ENCODE measurements at regions not wholly inside any gene's neighbourhood (a gene's known extent, or its start where the extent isn't known, plus 50 kb on each side); places are given as distances from the start of the nearest gene placed in this dataset.

DNA sequence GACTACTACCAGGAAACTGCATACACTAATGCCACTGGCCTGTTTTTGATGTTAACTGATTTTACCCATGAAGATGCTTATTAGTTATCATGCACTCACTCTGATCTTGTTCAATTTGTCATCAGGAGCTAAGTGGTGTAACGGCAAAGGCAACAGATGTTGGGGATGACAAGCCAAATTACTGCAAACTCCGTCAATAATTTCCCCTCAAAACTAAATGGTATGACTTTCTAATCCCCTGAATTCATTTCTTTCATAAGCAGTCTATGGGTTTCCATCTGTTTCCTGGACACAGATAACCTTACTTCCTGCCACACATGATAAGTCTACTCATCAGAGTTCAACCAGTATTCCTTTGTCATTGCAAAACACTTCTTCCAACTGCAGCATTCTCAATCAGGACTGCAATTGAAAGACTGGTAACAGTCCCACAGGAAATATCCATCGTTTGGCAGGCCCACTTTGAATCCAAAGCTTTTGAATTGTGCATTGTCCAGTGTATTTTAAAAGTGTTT, 96.2 kb upstream of the SMC2 start:
- no peak for DNase-seq
- intact Hi-C loops (cut with DNase I) = no loop called here

DNA sequence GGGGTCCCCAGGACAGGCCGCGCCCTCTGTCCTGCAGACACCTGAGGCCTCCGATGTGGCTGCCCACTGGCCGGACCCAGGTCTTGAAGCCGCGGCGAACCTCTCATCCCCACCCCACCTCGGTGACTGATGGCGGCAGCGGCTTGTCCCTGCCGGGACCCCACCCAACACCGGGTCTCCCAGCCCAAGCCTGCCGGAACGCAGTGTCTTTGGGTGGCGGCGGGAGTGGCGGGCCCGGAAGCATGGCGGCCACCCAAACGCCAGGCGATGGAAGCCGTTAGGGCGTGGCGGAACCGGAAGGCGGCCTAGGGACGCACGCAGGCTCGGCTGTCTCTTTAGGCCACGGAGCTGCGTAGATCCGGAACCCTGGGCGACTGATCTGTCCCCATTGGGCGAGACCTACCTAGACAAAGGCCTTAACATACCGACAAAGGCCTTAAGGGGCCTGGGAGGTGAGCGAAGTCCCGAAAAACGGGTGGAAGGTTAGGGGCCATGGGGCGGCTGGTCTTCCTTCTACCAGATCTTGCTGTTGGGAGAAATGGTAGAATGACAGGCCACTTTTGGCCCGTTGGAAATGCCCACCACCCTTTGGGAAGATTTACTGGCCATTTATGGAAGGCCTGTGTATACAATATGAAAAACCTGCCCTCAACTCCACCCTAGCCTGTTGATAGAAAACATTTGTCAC, 94.6 kb upstream of the SMC2 start:
- DNase-seq = peak in 3 of 10 donors; percentile 54 to 83 (median 66)
- intact Hi-C loops (cut with DNase I) = no loop called here

DNA sequence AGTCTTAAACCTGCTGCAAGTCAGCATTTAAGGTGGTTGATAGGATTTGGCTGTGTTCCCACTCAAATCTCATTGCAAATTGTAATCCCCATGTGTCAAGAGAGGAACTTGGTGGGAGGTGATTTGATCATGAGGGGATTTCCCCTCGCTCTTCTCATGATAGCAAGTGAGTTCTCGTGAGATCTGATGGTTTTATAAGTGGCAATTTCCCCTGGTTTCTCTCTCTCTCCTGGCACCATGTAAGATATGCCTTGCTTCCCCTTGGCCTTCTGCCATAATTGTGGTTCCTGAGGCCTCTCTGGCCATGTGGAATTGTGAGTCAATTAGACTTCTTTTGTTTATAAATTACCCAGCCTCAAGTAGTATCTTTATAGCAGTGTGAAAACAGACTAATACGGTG, 84.3 kb upstream of the SMC2 start:
- intact Hi-C loops (cut with DNase I) = no loop called here
- no peak for DNase-seq

DNA sequence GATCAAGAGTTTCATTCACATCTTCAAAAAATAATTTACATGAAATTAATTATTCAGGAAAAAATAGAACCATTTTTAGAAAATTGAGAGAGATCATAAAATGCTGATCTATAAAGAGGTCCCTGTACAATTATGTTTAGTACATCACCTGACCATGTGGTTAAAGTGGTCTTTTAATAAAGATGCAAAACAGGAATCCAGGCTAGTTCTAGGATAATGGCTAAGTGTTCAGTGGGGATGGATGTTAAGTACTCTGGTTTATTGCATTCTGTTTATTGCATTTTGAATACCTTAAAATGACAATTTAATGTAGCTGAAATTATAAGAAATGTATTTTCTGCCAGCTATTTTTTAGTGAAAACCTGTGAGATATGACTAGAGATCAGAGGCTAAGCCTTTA, 72.0 kb upstream of the SMC2 start:
- DNase-seq = no peak
- intact Hi-C loops (cut with DNase I) = no loop called here

DNA sequence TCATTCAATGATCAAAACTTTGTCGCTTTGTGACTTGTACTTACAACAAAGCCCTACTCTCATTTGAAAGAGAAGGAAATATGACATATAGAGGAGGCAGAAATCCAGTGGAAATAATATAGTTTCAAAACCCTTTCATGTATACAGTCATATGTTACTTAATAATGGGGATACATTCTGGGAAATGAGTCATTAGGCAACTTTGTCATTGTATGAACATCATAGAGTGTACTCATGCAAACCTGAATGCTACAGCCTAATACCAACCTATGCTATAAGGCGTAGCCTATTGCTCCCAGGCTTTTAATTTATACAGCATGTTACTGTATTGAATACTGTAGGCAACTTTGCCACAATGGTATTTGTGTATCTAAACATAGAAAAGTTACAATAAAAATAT, 69.0 kb upstream of the SMC2 start:
- no peak for DNase-seq
- intact Hi-C loops (cut with DNase I) = no loop called here

DNA sequence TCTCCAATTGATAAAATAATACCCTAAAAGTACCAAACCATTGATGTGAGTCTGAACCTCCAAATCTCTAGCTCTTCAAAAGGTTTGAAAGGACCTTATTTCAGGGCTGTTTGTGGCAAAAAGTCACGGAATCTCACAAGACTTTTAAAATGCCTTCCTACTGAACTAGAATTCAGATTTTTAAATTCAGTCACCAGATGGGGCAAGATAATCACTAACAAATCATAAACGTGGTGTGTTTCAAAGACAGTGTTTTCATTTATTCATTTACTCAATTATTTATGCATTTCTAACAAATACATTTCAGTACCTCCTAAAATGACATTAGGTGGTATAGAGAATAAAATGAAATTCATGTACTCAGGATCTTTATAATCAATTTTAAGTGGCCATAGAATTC, 68.2 kb upstream of the SMC2 start:
- intact Hi-C loops (cut with DNase I) = no loop called here

DNA sequence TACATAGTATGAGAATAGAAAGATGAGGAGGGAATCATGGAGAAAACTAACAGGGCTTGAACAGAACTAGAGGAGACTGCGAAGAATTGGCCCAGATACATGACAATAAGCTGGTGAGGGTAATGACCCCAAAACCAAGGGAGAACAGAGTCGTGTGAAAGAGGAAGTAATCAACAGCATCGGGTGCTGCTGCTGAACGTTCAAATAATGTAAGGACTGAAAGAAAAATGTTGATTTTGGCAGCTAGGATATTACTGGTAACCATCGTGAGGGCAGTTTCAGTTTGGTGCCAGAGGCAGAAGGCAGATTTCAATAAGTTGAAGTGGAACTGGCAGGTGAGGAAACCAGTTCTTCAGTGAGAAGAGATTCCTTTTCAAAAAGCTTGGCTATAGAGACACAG, 66.8 kb upstream of the SMC2 start:
- DNase-seq = no peak
- intact Hi-C loops (cut with DNase I) = no loop called here

More for the DNA sequence above, 68.2 kb upstream of the SMC2 start:
- DNase-seq = no peak

DNA sequence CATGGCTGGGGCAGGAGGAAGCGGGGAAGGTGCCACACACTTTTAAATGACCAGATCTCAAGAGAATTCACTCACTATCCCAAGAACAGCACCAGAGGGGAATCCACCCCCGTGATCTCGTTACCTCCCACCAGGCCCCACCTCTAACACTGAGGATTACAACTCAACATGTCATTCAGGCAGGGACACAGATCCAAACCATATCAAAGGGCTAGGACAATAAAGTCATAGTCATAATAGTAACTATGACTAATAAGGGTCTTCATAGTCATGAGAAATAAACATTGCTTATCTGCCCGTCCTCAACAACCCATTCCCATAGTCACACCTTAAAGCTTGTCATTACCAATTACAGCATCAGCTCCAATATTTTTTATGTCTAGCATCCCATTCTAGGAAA, 65.3 kb upstream of the SMC2 start:
- intact Hi-C loops (cut with DNase I) = no loop called here
- no peak for DNase-seq

Measured in posterior cingulate gyrus (tissue), 11 donors.